ENCODE measurements at regions not wholly inside any gene's neighbourhood (a gene's known extent, or its start where the extent isn't known, plus 50 kb on each side); places are given as distances from the start of the nearest gene placed in this dataset.

DNA sequence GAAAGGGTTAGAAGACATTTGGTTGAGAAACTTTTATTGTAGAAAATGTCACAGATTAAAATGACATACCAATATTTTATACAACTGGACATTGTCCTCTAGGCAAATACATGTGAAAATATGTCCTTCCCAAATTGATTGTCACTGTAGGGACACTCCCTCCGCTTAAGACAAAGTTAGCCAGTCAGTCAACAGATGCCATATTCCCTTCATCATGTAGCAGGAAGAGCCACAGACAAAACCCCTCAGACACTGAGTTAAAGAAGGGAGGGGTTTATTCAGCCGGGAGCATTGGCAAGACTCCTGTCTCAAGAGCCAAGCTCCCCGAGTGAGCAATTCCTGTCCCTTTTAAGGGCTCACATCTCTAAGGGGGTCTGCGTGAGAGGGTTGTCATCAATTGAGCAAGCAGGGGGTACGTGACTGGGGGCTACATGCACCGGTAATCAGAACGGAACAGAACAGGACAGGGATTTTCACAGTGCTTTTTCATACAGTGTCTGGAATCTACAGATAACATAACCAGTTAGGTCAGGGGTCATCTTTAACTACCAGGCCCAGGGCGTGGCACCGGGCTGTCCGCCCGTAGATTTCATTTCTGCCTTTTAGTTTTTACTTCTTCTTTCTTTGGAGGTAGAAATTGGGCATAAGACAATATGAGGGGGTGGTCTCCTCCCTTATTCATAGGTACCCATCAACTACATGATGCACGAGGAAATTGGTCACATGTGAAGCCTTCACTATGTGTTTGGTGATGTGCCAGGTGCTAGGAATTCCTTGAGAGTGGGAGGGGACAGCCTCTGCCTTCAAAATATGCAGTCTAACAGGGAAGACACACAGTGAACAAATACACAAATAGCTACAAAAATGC, 155.7 kb upstream of the CDYL start:
- DNase-seq (ENCODE audit: low read depth) = no peak
- TF ChIP-seq, protein P1, sequence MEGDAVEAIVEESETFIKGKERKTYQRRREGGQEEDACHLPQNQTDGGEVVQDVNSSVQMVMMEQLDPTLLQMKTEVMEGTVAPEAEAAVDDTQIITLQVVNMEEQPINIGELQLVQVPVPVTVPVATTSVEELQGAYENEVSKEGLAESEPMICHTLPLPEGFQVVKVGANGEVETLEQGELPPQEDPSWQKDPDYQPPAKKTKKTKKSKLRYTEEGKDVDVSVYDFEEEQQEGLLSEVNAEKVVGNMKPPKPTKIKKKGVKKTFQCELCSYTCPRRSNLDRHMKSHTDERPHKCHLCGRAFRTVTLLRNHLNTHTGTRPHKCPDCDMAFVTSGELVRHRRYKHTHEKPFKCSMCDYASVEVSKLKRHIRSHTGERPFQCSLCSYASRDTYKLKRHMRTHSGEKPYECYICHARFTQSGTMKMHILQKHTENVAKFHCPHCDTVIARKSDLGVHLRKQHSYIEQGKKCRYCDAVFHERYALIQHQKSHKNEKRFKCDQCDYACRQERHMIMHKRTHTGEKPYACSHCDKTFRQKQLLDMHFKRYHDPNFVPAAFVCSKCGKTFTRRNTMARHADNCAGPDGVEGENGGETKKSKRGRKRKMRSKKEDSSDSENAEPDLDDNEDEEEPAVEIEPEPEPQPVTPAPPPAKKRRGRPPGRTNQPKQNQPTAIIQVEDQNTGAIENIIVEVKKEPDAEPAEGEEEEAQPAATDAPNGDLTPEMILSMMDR (IDR thresholded peaks at IDR 0.05; ENCODE audit: insufficient read depth, low read depth, low read length) = no peak

DNA sequence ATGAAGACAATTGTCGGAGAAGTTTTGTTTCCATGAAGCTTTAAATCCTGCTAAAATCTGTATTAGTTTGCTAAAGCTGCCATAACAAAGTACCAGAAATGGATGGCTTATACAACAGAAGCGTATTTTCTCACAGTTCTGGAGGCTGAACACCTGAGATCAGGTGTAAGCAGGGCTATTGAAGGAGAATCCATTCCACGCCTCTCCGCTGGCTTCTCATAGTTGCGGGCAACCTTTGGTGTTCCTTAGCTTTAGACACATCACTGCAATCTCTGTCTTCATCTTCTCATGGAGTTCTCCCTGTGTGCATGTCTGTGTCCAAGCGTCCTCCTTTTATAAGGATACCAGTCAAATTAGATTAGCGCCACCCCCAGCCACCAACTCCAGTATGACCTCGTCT, 159.9 kb upstream of the CDYL start:
- TF ChIP-seq, protein P1 (IDR thresholded peaks at IDR 0.05; ENCODE audit: insufficient read depth, low read depth, low read length) = no peak
- no peak for DNase-seq (ENCODE audit: low read depth)
- no peak overlapping the region for H3K4me3 ChIP-seq (ENCODE audit: low read depth, low read length)

More for the DNA sequence above, 155.7 kb upstream of the CDYL start:
- no peak overlapping the region for H3K4me3 ChIP-seq (ENCODE audit: low read depth, low read length)

DNA sequence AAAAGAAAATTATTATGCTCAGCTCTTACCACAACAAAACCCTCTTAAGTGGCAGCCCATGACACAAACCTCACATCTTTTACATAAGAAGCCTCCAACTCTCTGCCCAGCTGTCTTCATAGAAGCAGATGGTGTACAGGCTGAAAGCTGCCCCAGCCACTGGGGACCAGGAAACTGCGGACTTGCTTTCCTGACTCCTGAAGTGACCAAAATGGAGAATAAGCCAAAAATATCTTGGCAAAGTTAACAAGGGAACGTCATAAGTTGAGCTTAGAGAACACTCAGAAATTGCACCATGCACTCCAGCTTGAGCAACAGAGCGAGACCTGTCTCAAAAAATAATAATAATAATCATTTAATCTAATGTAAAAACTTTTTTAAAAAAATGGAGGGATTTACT, 160.3 kb upstream of the CDYL start:
- TF ChIP-seq, protein P1 (IDR thresholded peaks at IDR 0.05; ENCODE audit: insufficient read depth, low read depth, low read length) = no peak
- H3K4me3 ChIP-seq (ENCODE audit: low read depth, low read length) = no peak overlapping the region
- DNase-seq (ENCODE audit: low read depth) = peak; percentile 69

DNA sequence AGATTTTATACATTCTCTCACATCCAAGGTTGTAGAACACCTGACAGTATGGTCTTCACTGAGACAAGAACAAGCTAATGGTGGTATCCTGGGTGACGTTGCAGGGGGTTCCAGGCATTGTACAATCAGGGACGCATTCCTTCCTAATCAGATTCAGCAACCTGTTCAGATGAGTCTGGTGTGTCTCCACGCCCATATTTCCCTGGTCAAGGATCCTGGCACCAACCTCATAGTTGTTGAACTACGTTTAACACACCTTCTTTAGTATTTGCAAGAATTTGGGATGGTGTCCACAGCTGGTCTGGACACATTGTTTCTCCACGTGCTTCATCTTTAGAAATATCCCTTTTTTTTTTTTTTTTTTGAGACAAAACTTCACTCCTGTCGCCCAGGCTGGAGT, 161.0 kb upstream of the CDYL start:
- TF ChIP-seq, protein P1 (IDR thresholded peaks at IDR 0.05; ENCODE audit: insufficient read depth, low read depth, low read length) = no peak
- no peak overlapping the region for H3K4me3 ChIP-seq (ENCODE audit: low read depth, low read length)
- no peak for DNase-seq (ENCODE audit: low read depth)

DNA sequence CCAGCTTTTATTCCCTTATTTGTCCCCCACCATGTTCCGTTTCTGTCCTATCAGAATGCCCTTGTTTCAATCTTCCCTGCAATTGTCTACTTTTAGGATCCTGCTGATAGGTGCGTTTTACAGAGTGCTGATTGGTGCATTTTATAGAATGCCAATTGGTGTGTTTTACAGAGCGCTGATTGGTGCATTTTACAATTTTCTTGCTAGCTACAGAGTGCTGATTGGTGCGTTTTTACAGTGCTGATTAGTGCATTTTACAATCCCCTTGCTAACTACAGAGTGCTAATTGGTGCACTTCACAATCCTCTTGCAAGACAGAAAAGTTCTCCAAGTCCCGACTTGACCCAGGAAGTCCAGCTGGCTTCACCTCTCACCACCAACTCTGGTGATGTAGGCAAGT, 161.6 kb upstream of the CDYL start:
- DNase-seq (ENCODE audit: low read depth) = no peak
- TF ChIP-seq, protein P1 (IDR thresholded peaks at IDR 0.05; ENCODE audit: insufficient read depth, low read depth, low read length) = no peak
- no peak overlapping the region for H3K4me3 ChIP-seq (ENCODE audit: low read depth, low read length)

DNA sequence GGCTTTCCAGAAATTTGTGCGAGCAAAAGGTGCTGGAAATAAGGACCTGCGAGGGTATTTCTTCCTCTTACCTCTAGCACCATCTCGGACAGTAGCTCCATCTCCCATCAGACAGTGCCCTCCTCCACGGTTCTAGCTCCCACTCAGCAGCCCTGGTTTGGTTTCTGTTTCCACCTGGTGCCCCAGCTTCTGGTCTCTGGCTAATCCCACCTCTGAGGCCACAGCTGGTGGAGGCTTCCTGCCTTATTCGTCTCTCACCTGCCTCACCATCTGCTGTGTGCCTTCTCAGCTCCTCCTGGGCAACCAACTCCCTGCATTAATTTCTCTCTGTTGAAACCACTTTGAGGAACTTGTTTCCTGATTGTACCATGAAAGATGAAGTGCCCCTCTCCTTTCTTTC, 162.4 kb upstream of the CDYL start:
- no peak for DNase-seq (ENCODE audit: low read depth)
- no peak overlapping the region for H3K4me3 ChIP-seq (ENCODE audit: low read depth, low read length)
- TF ChIP-seq, protein P1 (IDR thresholded peaks at IDR 0.05; ENCODE audit: insufficient read depth, low read depth, low read length) = no peak

Measured in fibroblast of villous mesenchyme (primary cell).